ENCODE measurements at regions not wholly inside any gene's neighbourhood (a gene's known extent, or its start where the extent isn't known, plus 50 kb on each side); places are given as distances from the start of the nearest gene placed in this dataset.

DNA sequence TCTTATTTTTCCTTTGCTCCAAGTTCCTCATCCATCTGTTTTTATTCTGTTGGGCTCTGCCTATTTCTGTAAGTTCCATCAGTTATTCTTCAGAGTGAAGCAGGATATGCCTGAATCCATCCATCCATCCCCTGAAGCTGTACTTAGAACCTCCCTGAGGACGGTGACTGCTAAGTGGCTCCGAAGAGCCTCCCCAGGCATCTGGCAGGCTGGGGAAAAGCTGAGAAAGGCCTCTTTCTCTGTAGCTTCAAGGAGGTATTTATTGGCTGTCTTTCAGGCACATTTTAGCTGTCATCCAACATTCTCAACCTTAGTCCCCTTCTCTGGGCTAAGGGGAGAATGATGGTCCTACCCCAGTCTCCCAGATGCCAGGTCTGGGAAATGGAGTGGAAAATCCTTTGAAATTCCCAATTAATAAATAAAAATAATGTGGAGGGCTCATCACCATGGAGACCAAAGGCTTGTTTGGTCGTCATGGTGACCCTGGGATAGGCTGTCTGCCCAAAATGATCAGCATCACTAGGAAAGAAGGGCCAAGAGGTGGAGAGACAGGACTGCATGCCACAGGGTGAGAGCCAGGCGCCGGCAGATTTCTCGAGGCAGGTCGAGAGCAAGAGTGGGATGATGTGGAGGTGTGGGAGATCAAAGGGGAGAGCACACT lies 82.0 kb downstream of the UBIAD1 start:
- TF ChIP-seq, protein P1, sequence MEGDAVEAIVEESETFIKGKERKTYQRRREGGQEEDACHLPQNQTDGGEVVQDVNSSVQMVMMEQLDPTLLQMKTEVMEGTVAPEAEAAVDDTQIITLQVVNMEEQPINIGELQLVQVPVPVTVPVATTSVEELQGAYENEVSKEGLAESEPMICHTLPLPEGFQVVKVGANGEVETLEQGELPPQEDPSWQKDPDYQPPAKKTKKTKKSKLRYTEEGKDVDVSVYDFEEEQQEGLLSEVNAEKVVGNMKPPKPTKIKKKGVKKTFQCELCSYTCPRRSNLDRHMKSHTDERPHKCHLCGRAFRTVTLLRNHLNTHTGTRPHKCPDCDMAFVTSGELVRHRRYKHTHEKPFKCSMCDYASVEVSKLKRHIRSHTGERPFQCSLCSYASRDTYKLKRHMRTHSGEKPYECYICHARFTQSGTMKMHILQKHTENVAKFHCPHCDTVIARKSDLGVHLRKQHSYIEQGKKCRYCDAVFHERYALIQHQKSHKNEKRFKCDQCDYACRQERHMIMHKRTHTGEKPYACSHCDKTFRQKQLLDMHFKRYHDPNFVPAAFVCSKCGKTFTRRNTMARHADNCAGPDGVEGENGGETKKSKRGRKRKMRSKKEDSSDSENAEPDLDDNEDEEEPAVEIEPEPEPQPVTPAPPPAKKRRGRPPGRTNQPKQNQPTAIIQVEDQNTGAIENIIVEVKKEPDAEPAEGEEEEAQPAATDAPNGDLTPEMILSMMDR (conservative IDR thresholded peaks at IDR 0.05 in 1 of 2, IDR thresholded peaks at IDR 0.05 in 1 of 2; ENCODE audit: extremely low read depth in 1 of 2, insufficient read depth in 1 of 2, low read depth in 1 of 2, low read length in 2 of 2) = no peak
- no peak for TF ChIP-seq EZH2 (IDR thresholded peaks at IDR 0.05; ENCODE audit: borderline replicate concordance, low read length)
